ENCODE measurements at regions not wholly inside any gene's neighbourhood (a gene's known extent, or its start where the extent isn't known, plus 50 kb on each side); places are given as distances from the start of the nearest gene placed in this dataset.
"Not testable (repeated sequence)": the region's sequence is repeated elsewhere in the genome, so short reads cannot be mapped to it uniquely, and the experiment has no call there.

GRCh38 chr17:37828651-37829124, 83.8 kb upstream of the HNF1B start:
- no peak for DNase-seq

DNA sequence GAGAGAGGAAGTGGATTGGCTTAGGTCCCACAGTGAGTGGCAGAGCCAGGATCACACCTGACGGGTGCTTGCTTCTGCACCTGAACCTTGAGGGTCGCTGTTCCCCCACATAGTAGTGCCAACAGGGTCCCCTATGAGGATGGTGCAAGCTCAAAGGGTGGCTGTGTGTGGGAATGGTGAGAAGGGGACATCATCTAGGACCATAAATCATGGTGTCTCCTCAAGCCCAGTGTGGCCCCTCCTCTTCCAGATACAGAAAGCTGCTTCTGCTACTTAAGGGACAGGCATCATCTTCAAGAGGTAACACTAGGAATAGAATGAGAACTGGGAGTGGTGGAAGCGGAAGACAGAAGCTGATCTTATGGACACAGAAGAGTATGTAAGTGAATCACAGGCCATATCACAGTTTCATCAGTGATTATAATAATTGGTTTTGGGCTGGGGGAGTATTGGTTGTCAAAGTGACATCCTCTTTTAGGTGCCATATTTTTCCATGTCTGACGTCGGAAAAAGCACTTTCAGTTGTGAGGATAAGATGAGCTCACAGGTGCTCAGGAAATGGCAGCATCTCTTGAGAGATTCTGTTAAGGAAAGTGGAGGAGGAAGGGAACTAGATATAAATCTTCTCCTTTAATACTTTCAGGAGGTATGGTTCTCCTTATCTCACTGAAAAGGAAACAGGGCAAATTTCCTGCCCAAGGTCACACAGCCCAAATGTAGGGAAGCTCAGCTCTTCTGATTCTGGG, 83.2 kb upstream of the HNF1B start:
- DNase-seq, result no peak

DNA sequence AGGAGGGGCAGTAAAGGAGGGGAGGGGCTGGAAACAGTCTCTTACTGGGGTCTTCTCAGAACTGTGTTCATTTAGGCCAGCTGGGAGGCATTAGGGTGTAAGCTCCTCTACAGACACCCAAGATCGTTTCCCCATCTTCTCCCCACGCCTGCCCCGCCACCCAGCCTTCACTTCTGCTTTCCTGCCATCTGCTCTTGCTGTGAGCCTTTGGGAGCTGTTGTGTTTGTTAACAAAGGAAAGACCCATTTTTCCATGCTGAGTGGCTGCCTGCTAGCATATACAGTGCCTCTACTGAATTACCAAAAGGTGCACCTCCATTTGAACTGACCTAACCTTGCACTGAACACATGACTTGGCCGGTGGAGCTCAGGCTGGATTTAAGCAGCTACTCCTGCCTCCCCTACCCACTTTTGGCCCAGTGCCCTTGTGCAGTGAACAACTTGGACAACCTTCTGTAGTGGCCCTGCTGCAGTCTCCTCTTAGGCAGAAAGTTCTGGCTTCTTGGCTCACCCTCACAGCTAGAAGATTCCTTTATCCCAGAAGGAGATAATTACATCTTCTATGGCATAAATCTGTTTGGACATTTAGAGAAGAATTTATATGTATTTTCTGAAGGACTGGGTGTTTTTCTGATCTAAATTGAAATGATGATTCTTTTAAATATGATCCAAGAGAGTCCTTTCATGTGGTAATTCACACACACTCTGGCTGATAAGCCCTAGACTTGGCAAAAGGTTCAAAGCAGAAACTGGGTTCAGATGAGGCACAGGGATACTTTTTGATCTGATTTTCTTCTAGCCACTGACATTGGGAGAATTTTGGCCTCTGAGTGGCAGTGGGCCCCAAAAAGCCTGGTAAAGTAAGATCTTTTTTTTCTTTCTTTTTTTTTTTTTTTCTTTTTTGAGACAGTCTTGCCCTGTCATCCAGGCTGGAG, 81.9 kb upstream of the HNF1B start:
- DNase-seq, result no peak

GRCh38 chr17:37825851-37826250, 81.0 kb upstream of the HNF1B start:
- DNase-seq, result no peak

- DNase-seq, result no peak
Observed at GRCh38 chr17:37824534-37825485, 80.0 kb upstream of the HNF1B start.

GRCh38 chr17:37823996-37824395, 79.1 kb upstream of the HNF1B start:
- DNase-seq, result no peak

- no peak for DNase-seq
Observed at GRCh38 chr17:37820995-37821713, 76.3 kb upstream of the HNF1B start.

- no peak for DNase-seq
Observed at GRCh38 chr17:37820313-37820994, 75.6 kb upstream of the HNF1B start.

DNA sequence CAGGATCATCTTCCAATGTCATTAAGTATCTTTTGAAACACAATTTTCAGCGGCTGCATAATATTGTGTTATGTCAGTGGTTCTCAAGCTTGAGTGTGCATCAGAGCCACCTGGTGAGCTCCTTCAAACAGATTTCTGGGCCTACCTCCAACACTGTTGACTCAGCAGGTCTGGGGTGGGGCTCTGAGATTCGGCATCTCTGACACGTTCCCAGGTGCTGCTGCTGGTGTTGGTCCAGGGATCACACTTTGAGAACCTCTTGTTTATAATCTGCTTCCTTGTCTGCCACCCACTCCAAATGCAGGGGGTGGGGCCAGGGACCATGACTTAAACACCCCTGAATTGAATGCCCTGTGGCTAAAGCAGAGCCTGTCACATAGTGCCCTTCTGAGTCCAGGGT, 73.8 kb upstream of the HNF1B start:
- DNase-seq, result peak; percentile 65

- DNase-seq, result no peak
Observed at GRCh38 chr17:37816950-37817349, 72.1 kb upstream of the HNF1B start.

- DNase-seq, result no peak
Observed at GRCh38 chr17:37815536-37815935, 70.7 kb upstream of the HNF1B start.

GRCh38 chr17:37813751-37814150, 68.9 kb upstream of the HNF1B start:
- no peak for DNase-seq

DNA sequence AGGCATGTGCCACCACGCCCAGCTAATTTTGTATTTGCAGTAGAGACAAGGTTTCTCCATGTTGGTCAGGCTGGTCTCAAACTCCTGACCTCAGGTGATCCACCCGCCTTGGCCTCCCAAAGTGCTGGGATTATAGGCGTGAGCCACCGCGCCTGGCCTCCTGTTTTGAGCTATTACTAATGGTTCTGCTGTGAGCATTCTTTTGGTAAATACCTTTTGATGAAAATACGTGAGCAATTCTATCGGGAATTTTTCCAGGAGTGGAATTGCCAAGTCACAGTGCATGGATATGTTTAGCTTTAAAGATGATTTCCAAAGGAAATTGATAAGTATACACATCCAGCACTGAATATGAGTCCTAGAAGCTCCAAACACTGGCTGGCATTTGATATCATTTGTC, 64.0 kb upstream of the HNF1B start:
- not testable (repeated sequence) for DNase-seq

- DNase-seq, result no peak
Observed at GRCh38 chr17:37802712-37803416, 58.0 kb upstream of the HNF1B start.

- no peak for DNase-seq
Observed at GRCh38 chr17:37802061-37802595, 57.3 kb upstream of the HNF1B start.

- DNase-seq, result no peak
Observed at GRCh38 chr17:37801171-37801570, 56.3 kb upstream of the HNF1B start.

GRCh38 chr17:37797206-37797605, 52.3 kb upstream of the HNF1B start:
- DNase-seq, result no peak

- no peak for DNase-seq
Observed at GRCh38 chr17:37796076-37796475, 51.2 kb upstream of the HNF1B start.
